ENCODE measurements at regions not wholly inside any gene's neighbourhood (a gene's known extent, or its start where the extent isn't known, plus 50 kb on each side); places are given as distances from the start of the nearest gene placed in this dataset.
A peak's percentile ranks its signal among the peaks of the same experiment; 100 is the strongest.

DNA sequence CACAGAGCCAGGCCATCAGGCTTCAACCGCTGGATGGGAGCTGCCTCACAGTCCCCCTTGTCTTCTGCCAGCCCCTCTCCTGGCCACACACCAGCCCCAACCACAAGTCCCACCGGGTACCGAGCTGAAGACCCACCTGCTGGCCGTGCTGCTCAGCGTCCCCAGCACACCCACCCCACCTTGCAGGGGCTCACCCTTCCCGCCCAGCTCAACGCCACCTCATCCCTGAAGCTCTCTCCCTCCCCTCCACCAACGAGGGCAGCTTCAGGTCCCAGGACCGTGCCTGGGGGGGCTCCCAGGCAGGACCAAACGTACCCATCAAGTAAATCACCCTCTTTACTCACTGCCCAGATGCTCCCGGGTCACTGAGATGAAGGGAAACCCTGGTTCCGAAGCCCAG is 141.0 kb downstream of the CRYBB2 start:
- H3K4me3 ChIP-seq (ENCODE audit: low read length), result no peak overlapping the region
- no peak for DNase-seq (ENCODE audit: low read depth)
- TF ChIP-seq CTCF (IDR thresholded peaks at IDR 0.05; ENCODE audit: insufficient read depth, low read depth, low read length, missing control alignments), result no peak

GRCh38 chr22:25360891-25361645 is 141.6 kb downstream of the CRYBB2 start:
- no peak overlapping the region for H3K4me3 ChIP-seq (ENCODE audit: low read length)
- TF ChIP-seq CTCF (IDR thresholded peaks at IDR 0.05; ENCODE audit: insufficient read depth, low read depth, low read length, missing control alignments), result no peak
- no peak for DNase-seq (ENCODE audit: low read depth)

GRCh38 chr22:25361899-25362214 is 142.4 kb downstream of the CRYBB2 start:
- no peak for DNase-seq (ENCODE audit: low read depth)
- TF ChIP-seq CTCF (IDR thresholded peaks at IDR 0.05; ENCODE audit: insufficient read depth, low read depth, low read length, missing control alignments), result no peak

DNA sequence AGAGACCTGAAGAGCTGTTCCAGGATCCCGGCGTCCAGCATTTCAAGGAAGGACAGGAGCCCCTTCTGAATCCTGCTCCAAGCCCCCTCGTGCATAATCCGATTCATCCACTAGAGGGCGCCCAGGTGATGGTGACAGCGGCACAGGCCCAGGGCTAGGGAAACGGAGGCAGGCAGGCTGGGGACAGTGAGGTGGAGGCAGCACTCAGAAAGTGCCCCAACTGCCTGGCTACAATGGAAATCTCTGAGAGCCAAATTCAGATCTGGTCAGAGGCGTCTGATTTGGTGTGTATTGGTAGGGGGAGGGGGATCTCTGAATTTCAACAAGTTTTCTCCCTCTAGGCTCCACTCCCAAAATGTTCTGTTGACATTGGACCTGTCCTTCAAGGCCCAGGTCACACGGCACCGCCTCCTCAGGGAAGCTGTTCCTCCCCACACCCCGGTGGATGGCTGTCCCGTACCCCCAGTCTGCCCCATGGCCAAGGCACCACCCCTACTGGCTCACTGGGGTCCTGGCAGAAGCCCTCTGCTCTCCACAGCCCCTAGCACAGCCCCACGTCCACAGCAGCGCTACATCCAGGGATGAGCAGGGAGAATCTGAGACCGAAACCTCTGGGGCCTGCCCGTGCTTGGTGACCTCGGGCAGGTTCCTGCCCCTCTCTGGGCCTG is 142.9 kb downstream of the CRYBB2 start:
- DNase-seq (ENCODE audit: low read depth), result peak; percentile 38
- peak; percentile 85 for TF ChIP-seq CTCF (IDR thresholded peaks at IDR 0.05; ENCODE audit: insufficient read depth, low read depth, low read length, missing control alignments)

More at GRCh38 chr22:25361899-25362214, 142.4 kb downstream of the CRYBB2 start:
- no peak overlapping the region for H3K4me3 ChIP-seq (ENCODE audit: low read length)

DNA sequence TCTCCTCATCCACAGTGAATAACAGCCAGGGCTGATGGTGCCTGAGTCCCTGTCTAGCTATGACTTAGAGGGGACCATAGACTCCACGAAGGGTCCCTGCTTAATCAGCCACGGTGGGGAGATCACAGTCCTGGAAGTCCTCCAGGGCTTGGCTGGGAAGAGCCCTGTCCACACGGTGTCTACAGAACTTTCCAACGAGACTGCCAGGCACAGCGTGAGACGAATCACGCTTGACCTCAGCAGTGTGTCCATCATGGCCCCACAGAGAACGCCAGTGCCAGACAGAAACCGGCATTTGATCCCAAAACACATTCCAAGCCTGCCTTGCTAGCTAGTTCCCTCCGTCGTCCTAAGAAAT is 143.4 kb downstream of the CRYBB2 start:
- TF ChIP-seq CTCF (IDR thresholded peaks at IDR 0.05; ENCODE audit: insufficient read depth, low read depth, low read length, missing control alignments), result no peak
- no peak overlapping the region for H3K4me3 ChIP-seq (ENCODE audit: low read length)
- DNase-seq (ENCODE audit: low read depth), result no peak

More for the DNA sequence above, 142.9 kb downstream of the CRYBB2 start:
- H3K4me3 ChIP-seq (ENCODE audit: low read length), result no peak overlapping the region

DNA sequence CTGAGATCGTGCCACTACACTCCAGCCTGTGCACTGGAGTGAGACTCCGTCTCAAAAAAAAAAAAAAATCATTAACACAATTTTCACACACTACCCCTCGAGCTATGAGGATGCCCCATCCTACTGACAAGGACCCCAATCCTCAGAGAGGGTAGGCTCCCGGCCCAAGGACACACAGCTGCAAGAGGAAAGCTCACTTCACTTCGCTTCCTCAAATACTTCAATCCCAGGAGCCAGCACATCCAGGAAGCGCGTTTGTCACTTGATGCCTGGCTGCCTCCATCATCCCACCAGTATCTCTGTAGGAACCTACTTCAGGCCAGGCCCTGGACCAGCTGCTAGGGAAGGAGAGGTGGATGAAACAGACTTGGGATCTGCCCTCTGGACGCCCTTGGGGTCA is 144.0 kb downstream of the CRYBB2 start:
- no peak for DNase-seq (ENCODE audit: low read depth)
- no peak for TF ChIP-seq CTCF (IDR thresholded peaks at IDR 0.05; ENCODE audit: insufficient read depth, low read depth, low read length, missing control alignments)
- H3K4me3 ChIP-seq (ENCODE audit: low read length), result no peak overlapping the region

DNA sequence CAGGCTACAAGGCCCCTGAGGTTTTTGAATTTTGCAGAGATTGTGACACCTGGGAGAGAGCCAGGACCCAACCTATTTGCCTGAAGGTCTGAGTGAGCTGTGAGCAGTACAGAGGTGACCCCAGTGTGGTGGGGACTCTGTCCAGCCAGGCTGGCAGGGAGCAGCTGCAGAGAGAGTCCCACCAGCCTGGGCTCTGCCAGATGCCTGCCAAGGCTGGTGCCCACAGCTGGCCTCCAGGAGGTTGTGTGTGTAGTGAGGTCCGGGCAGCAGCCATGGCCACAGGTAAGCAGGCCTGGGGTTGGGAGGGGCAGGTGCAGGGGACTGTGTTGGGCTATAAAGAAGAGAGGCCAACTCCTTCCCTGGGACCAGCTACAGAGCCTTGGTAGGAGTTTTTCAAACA is 144.8 kb downstream of the CRYBB2 start:
- DNase-seq (ENCODE audit: low read depth), result no peak
- H3K4me3 ChIP-seq (ENCODE audit: low read length), result no peak overlapping the region
- TF ChIP-seq CTCF (IDR thresholded peaks at IDR 0.05; ENCODE audit: insufficient read depth, low read depth, low read length, missing control alignments), result no peak

All from epithelial cell of esophagus (primary cell).